Gastroesophageal sphincter (tissue), 3 donors: ENCODE measurements at regions not wholly inside any gene's neighbourhood (a gene's known extent, or its start where the extent isn't known, plus 50 kb on each side); places are given as distances from the start of the nearest gene placed in this dataset.

ENCODE experiments used
- CTCF ChIP-seq, 4 experiments: fragments of 200-600 bp in 2 of 4; fragments of 450-650 bp in 2 of 4; sonication (generic) in 1 of 4; IDR thresholded peaks; one replicate each; pipeline ENCODE4 v1.5.1; 2017 to 2019; ENCODE audit warnings: antibody characterized with exemption in 4 of 4, mild to moderate bottlenecking in 2 of 4, moderate library complexity in 2 of 4
- EP300 ChIP-seq: sonication (generic); formaldehyde crosslinking; IDR thresholded peaks from one replicate; pipeline ENCODE4 v1.6.1; 2017; ENCODE audit warnings: antibody characterized with exemption, mild to moderate bottlenecking
- POLR2A ChIP-seq, 2 donors: fragments of 450-650 bp; IDR thresholded peaks; one replicate each; pipeline ENCODE4 v1.6.1; 2017; ENCODE audit warnings: antibody characterized with exemption in 2 of 2, mild to moderate bottlenecking in 2 of 2, moderate library complexity in 1 of 2

GRCh38 chr18:38368886-38369285, 803.3 kb upstream of the CELF4 start:
- no peak for TF ChIP-seq CTCF (IDR thresholded peaks at IDR 0.05)
- no peak for TF ChIP-seq POLR2A (IDR thresholded peaks at IDR 0.05)
- TF ChIP-seq EP300, result no peak
